SK-N-SH (cell line): ENCODE measurements at regions not wholly inside any gene's neighbourhood (a gene's known extent, or its start where the extent isn't known, plus 50 kb on each side); places are given as distances from the start of the nearest gene placed in this dataset.

Experiments
- CTCF ChIA-PET: fragments of 300-600, 350-600 bp; formaldehyde crosslinking; extraction: SDS; loops from one replicate; lab custom pipeline; 2021; lab: Yijun Ruan, JAX
- POLR2A ChIA-PET: fragments of 350-600 bp; sonication (Branson Sonifier 250); formaldehyde crosslinking; extraction: SDS; loops from one replicate; lab custom pipeline; 2020; ENCODE audit warnings: antibody characterized with exemption, inconsistent platforms; lab: Yijun Ruan, JAX
- DNase-seq: peaks from one replicate; pipeline ENCODE4 v3.0.0; 2012
- H2AFZ ChIP-seq: fragments of 200-600 bp; sonication (generic); 2 replicates; pipeline ENCODE4 v1.8.1; 2016; ENCODE audit warnings: antibody characterized with exemption, mild to moderate bottlenecking, low read depth
- H3F3A ChIP-seq: fragments of 200-600 bp; sonication (generic); replicated peaks from 2 replicates; pipeline ENCODE3; 2016; ENCODE audit warnings: antibody characterized with exemption, mild to moderate bottlenecking; ENCODE audit not compliant: insufficient read depth
- H3K27ac ChIP-seq, 2 experiments: fragments of 200-500 bp in 1 of 2; fragments of 200-600 bp in 1 of 2; sonication (Bioruptor generic) in 1 of 2; sonication (generic), shearing (Covaris generic) in 1 of 2; 2 replicates each; pipeline versions ENCODE4 v1.5.1 to v1.6.1; 2014 to 2016; ENCODE audit warnings: low read depth in 2 of 2, inconsistent platforms in 1 of 2, low read length in 1 of 2, mild to moderate bottlenecking in 1 of 2, mixed read lengths in 1 of 2
- H3K27me3 ChIP-seq: fragments of 200-600 bp; sonication (generic), shearing (Covaris generic); 2 replicates; pipeline ENCODE4 v1.6.1; 2016; ENCODE audit warnings: mixed run types; ENCODE audit not compliant: insufficient read depth
- H3K36me3 ChIP-seq, 2 experiments: fragments of 200-500 bp in 1 of 2; fragments of 200-600 bp in 1 of 2; sonication (Bioruptor generic) in 1 of 2; sonication (generic) in 1 of 2; replicated peaks in 1 of 2; 2 replicates each; pipeline versions ENCODE3 to v1.5.1; 2014 to 2016; ENCODE audit warnings: low read length in 1 of 2, mild to moderate bottlenecking in 1 of 2; ENCODE audit not compliant: insufficient read depth in 2 of 2, control insufficient read depth in 1 of 2
- H3K4me1 ChIP-seq, 2 experiments: fragments of 200-500 bp in 1 of 2; fragments of 200-600 bp in 1 of 2; sonication (Bioruptor generic) in 1 of 2; sonication (generic), shearing (Covaris generic) in 1 of 2; 2 replicates each; pipeline versions ENCODE4 v1.5.1 to v1.6.1; 2014 to 2016; ENCODE audit warnings: low read depth in 1 of 2, low read length in 1 of 2, mixed run types in 1 of 2; ENCODE audit not compliant: insufficient read depth in 2 of 2, control insufficient read depth in 1 of 2
- H3K4me2 ChIP-seq: fragments of 200-600 bp; sonication (generic), shearing (Covaris generic); 2 replicates; pipeline ENCODE4 v1.6.1; 2017; ENCODE audit warnings: mixed run types
- H3K4me3 ChIP-seq, 2 experiments: fragments of 200-500 bp in 1 of 2; fragments of 200-600 bp in 1 of 2; sonication (Bioruptor generic) in 1 of 2; sonication (generic), shearing (Covaris generic) in 1 of 2; 2 replicates each; pipeline versions ENCODE4 v1.5.1 to v1.8.1; 2014 to 2016; ENCODE audit warnings: low read depth in 2 of 2, inconsistent platforms in 1 of 2, low read length in 1 of 2, mild to moderate bottlenecking in 1 of 2, mixed read lengths in 1 of 2, moderate library complexity in 1 of 2
- H3K79me2 ChIP-seq: fragments of 200-600 bp; sonication (generic); 2 replicates; pipeline ENCODE4 v1.8.1; 2017; ENCODE audit warnings: mild to moderate bottlenecking; ENCODE audit not compliant: insufficient read depth
- H3K9ac ChIP-seq: fragments of 200-600 bp; sonication (generic); 2 replicates; pipeline ENCODE4 v1.6.1; 2017; ENCODE audit warnings: mixed run types
- H3K9me2 ChIP-seq: fragments of 200-600 bp; sonication (generic); 2 replicates; pipeline ENCODE4 v1.6.1; 2017; ENCODE audit warnings: mixed run types
- H3K9me3 ChIP-seq: fragments of 200-600 bp; sonication (generic); 2 replicates; pipeline ENCODE4 v1.6.1; 2017; ENCODE audit warnings: mixed run types, mild to moderate bottlenecking, moderate library complexity
- H4K20me1 ChIP-seq: fragments of 200-600 bp; sonication (generic); 2 replicates; pipeline ENCODE4 v1.6.1; 2017; ENCODE audit warnings: mild to moderate bottlenecking, mixed run types; ENCODE audit not compliant: insufficient read depth
- GABPA ChIP-seq: IDR thresholded peaks from 2 replicates; pipeline ENCODE4 v1.4.0; 2012; ENCODE audit warnings: low read depth, mild to moderate bottlenecking
- GATA2 ChIP-seq: sonication (generic); formaldehyde crosslinking; IDR thresholded peaks from 2 replicates; pipeline ENCODE4 v1.5.0; 2020; ENCODE audit warnings: mild to moderate bottlenecking, missing genetic modification reagents
- MEF2A ChIP-seq: IDR thresholded peaks from 2 replicates; pipeline ENCODE4 v1.4.0; 2012; ENCODE audit warnings: low read depth, borderline replicate concordance
- NFIC ChIP-seq: IDR thresholded peaks from 2 replicates; pipeline ENCODE4 v1.4.0; 2012; ENCODE audit warnings: borderline replicate concordance
- NRF1 ChIP-seq: IDR thresholded peaks from 2 replicates; pipeline ENCODE4 v1.6.1; 2012; ENCODE audit warnings: low read depth, mild to moderate bottlenecking, low read length
- RAD21 ChIP-seq: IDR thresholded peaks from 2 replicates; pipeline ENCODE4 v1.6.1; 2012; ENCODE audit warnings: mild to moderate bottlenecking, low read length
- RCOR1 ChIP-seq: fragments of 150-350 bp; IDR thresholded peaks from 2 replicates; pipeline ENCODE4 v1.6.1; 2017; ENCODE audit warnings: antibody characterized with exemption, low read length
- RXRA ChIP-seq: IDR thresholded peaks from 2 replicates; pipeline ENCODE4 v1.4.0; 2012; ENCODE audit warnings: low read depth, mild to moderate bottlenecking, borderline replicate concordance
- TAF1 ChIP-seq: IDR thresholded peaks from 2 replicates; pipeline ENCODE4 v1.6.1; 2012; ENCODE audit warnings: low read depth, mild to moderate bottlenecking, low read length, moderate library complexity, borderline replicate concordance
- TCF12 ChIP-seq: IDR thresholded peaks from 2 replicates; pipeline ENCODE4 v1.4.0; 2012
- TEAD4 ChIP-seq: IDR thresholded peaks from 2 replicates; pipeline ENCODE4 v1.4.0; 2012; ENCODE audit warnings: mild to moderate bottlenecking, borderline replicate concordance; ENCODE audit not compliant: insufficient read depth
- WGBS: methylation state at CpG from one replicate; pipeline ENCODE4 v1.1.6; 2017; ENCODE audit warnings: low lambda C conversion rate; 5-methylcytosine and 5-hydroxymethylcytosine counted together
- TF ChIP-seq, protein P1 (sequence below): IDR thresholded peaks from 2 replicates; pipeline ENCODE4; 2012
- TF ChIP-seq, protein P2 (sequence below): fragments of 150-350 bp; IDR thresholded peaks from 2 replicates; pipeline ENCODE4 v1.6.1; 2016; ENCODE audit warnings: mild to moderate bottlenecking, low read depth, low read length
- TF ChIP-seq, protein P3 (sequence below): IDR thresholded peaks from 2 replicates; pipeline ENCODE4 v1.6.1; 2012; ENCODE audit warnings: mild to moderate bottlenecking, low read depth, low read length, moderate library complexity
- TF ChIP-seq, protein P4 (sequence below): IDR thresholded peaks from 2 replicates; pipeline ENCODE4 v1.4.0; 2012; ENCODE audit warnings: low read depth
- TF ChIP-seq, protein P5 (sequence below): fragments of 200-600 bp; sonication (generic); IDR thresholded peaks from 2 replicates; pipeline ENCODE4 v1.6.1; 2017; ENCODE audit warnings: antibody characterized with exemption, mild to moderate bottlenecking, moderate library complexity
- TF ChIP-seq, protein P6 (sequence below): IDR thresholded peaks from 2 replicates; pipeline ENCODE4 v1.4.0; 2012; ENCODE audit warnings: low read depth, borderline replicate concordance
- TF ChIP-seq, protein P7 (sequence below): IDR thresholded peaks from 2 replicates; pipeline ENCODE4 v1.4.0; 2012; ENCODE audit warnings: low read depth, borderline replicate concordance

DNA sequence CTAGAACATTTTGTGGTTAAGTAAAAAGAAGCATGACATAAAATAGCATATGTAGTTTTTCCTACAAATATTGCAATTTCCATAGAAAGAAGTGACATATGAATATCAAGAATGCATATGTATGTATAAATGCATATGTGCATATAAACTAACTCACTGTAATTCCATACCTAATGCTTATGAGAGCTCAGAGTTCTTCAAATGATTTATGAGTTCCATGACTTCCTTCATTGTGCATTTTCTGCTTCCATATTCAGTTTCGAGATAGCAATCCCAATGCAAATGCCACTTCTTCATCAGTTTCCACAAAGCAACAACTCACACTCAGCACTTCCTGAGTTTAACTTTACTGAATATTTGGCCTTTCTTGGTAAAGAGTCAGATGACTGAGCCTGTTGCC is 1744.3 kb upstream of the MIR17HG start:
- no peaks in the 10 kb centered on the region for H3K36me3 ChIP-seq
- H4K20me1 ChIP-seq = no peaks in the 10 kb centered on the region
- H3K4me1 ChIP-seq = no peaks in the 10 kb centered on the region
- H3K27ac ChIP-seq = no peak overlapping the region
- no peaks in the 10 kb centered on the region for H3K9me2 ChIP-seq
- H3K4me2 ChIP-seq = no peak overlapping the region
- no peaks in the 10 kb centered on the region for H3K27me3 ChIP-seq
- POLR2A ChIA-PET = no interaction called here
- DNase-seq = no peak
- H3K9me3 ChIP-seq = no peaks in the 10 kb centered on the region
- TF ChIP-seq, protein P1, sequence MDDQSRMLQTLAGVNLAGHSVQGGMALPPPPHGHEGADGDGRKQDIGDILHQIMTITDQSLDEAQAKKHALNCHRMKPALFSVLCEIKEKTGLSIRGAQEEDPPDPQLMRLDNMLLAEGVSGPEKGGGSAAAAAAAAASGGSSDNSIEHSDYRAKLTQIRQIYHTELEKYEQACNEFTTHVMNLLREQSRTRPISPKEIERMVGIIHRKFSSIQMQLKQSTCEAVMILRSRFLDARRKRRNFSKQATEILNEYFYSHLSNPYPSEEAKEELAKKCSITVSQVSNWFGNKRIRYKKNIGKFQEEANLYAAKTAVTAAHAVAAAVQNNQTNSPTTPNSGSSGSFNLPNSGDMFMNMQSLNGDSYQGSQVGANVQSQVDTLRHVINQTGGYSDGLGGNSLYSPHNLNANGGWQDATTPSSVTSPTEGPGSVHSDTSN = no peak
- TF ChIP-seq, protein P2, sequence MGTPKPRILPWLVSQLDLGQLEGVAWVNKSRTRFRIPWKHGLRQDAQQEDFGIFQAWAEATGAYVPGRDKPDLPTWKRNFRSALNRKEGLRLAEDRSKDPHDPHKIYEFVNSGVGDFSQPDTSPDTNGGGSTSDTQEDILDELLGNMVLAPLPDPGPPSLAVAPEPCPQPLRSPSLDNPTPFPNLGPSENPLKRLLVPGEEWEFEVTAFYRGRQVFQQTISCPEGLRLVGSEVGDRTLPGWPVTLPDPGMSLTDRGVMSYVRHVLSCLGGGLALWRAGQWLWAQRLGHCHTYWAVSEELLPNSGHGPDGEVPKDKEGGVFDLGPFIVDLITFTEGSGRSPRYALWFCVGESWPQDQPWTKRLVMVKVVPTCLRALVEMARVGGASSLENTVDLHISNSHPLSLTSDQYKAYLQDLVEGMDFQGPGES = no peak
- TF ChIP-seq RAD21 (no peak), TAF1 (no peak), GATA2 (CRISPR knock-in tag) (no peak), RCOR1 (no peak), NRF1 (no peak), TCF12 (no peak), MEF2A (no peak), TEAD4 (no peak), RXRA (no peak), NFIC (no peak), GABPA (no peak)
- TF ChIP-seq, protein P3, sequence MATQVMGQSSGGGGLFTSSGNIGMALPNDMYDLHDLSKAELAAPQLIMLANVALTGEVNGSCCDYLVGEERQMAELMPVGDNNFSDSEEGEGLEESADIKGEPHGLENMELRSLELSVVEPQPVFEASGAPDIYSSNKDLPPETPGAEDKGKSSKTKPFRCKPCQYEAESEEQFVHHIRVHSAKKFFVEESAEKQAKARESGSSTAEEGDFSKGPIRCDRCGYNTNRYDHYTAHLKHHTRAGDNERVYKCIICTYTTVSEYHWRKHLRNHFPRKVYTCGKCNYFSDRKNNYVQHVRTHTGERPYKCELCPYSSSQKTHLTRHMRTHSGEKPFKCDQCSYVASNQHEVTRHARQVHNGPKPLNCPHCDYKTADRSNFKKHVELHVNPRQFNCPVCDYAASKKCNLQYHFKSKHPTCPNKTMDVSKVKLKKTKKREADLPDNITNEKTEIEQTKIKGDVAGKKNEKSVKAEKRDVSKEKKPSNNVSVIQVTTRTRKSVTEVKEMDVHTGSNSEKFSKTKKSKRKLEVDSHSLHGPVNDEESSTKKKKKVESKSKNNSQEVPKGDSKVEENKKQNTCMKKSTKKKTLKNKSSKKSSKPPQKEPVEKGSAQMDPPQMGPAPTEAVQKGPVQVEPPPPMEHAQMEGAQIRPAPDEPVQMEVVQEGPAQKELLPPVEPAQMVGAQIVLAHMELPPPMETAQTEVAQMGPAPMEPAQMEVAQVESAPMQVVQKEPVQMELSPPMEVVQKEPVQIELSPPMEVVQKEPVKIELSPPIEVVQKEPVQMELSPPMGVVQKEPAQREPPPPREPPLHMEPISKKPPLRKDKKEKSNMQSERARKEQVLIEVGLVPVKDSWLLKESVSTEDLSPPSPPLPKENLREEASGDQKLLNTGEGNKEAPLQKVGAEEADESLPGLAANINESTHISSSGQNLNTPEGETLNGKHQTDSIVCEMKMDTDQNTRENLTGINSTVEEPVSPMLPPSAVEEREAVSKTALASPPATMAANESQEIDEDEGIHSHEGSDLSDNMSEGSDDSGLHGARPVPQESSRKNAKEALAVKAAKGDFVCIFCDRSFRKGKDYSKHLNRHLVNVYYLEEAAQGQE = no peak
- TF ChIP-seq, protein P4, sequence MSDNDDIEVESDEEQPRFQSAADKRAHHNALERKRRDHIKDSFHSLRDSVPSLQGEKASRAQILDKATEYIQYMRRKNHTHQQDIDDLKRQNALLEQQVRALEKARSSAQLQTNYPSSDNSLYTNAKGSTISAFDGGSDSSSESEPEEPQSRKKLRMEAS = no peak
- TF ChIP-seq, protein P5, sequence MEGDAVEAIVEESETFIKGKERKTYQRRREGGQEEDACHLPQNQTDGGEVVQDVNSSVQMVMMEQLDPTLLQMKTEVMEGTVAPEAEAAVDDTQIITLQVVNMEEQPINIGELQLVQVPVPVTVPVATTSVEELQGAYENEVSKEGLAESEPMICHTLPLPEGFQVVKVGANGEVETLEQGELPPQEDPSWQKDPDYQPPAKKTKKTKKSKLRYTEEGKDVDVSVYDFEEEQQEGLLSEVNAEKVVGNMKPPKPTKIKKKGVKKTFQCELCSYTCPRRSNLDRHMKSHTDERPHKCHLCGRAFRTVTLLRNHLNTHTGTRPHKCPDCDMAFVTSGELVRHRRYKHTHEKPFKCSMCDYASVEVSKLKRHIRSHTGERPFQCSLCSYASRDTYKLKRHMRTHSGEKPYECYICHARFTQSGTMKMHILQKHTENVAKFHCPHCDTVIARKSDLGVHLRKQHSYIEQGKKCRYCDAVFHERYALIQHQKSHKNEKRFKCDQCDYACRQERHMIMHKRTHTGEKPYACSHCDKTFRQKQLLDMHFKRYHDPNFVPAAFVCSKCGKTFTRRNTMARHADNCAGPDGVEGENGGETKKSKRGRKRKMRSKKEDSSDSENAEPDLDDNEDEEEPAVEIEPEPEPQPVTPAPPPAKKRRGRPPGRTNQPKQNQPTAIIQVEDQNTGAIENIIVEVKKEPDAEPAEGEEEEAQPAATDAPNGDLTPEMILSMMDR = no peak
- TF ChIP-seq, protein P6, sequence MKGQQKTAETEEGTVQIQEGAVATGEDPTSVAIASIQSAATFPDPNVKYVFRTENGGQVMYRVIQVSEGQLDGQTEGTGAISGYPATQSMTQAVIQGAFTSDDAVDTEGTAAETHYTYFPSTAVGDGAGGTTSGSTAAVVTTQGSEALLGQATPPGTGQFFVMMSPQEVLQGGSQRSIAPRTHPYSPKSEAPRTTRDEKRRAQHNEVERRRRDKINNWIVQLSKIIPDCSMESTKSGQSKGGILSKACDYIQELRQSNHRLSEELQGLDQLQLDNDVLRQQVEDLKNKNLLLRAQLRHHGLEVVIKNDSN = no peak
- TF ChIP-seq, protein P7, sequence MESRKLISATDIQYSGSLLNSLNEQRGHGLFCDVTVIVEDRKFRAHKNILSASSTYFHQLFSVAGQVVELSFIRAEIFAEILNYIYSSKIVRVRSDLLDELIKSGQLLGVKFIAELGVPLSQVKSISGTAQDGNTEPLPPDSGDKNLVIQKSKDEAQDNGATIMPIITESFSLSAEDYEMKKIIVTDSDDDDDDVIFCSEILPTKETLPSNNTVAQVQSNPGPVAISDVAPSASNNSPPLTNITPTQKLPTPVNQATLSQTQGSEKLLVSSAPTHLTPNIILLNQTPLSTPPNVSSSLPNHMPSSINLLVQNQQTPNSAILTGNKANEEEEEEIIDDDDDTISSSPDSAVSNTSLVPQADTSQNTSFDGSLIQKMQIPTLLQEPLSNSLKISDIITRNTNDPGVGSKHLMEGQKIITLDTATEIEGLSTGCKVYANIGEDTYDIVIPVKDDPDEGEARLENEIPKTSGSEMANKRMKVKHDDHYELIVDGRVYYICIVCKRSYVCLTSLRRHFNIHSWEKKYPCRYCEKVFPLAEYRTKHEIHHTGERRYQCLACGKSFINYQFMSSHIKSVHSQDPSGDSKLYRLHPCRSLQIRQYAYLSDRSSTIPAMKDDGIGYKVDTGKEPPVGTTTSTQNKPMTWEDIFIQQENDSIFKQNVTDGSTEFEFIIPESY = no peak
- TF ChIP-seq, all 33 proteins: peak for 0
- Histone ChIP-seq H3K9ac (no peak overlapping the region), H2AFZ (no peak overlapping the region), H3F3A (no peaks in the 10 kb centered on the region), H3K79me2 (no peaks in the 10 kb centered on the region), H3K4me3 (no peak overlapping the region)
- WGBS = 59% methylated on average over 1 of the region's 1 CpG
- CTCF ChIA-PET = no interaction called here
